Prostate gland (tissue), 2 donors: ENCODE measurements at regions not wholly inside any gene's neighbourhood (a gene's known extent, or its start where the extent isn't known, plus 50 kb on each side); places are given as distances from the start of the nearest gene placed in this dataset.

ENCODE experiments used
- DNase-seq: peaks from one replicate; pipeline ENCODE4 v3.0.0-alpha.2; 2019; ENCODE audit warnings: low spot score
- H3K27ac ChIP-seq, 2 donors: fragments of 200-600 bp; sonication (generic); 2 replicates each; pipeline ENCODE4 v1.5.1; 2017 to 2019
- H3K27me3 ChIP-seq: fragments of 200-600 bp; sonication (generic); replicated peaks from 2 replicates; pipeline ENCODE4 v1.5.1; 2019; ENCODE audit not compliant: insufficient read depth
- H3K36me3 ChIP-seq, 2 donors: fragments of 200-600 bp; sonication (generic); 1 replicate in 1 of 2; 2 replicates in 1 of 2; pipeline versions ENCODE4 v1.5.1 to v1.8.1; 2017 to 2019
- H3K4me1 ChIP-seq: fragments of 200-600 bp; sonication (generic); replicated peaks from 2 replicates; pipeline ENCODE4 v1.5.1; 2019
- H3K4me3 ChIP-seq, 2 donors: fragments of 200-600 bp; sonication (generic); 2 replicates each; pipeline ENCODE4 v1.5.1; 2017 to 2019
- H3K9me3 ChIP-seq: fragments of 200-600 bp; sonication (generic); 2 replicates; pipeline ENCODE4 v1.5.1; 2017
- POLR2A ChIP-seq: fragments of 450-650 bp; IDR thresholded peaks from one replicate; pipeline ENCODE4 v1.6.1; 2016; ENCODE audit warnings: antibody characterized with exemption, mild to moderate bottlenecking
- POLR2AphosphoS5 ChIP-seq: sonication (generic); formaldehyde crosslinking; IDR thresholded peaks from one replicate; pipeline ENCODE4 v1.6.1; 2017; ENCODE audit warnings: antibody characterized with exemption
- WGBS: methylation state at CpG from one replicate; pipeline ENCODE4 v1.1.5; 2018; 5-methylcytosine and 5-hydroxymethylcytosine counted together
- intact Hi-C: fragments of 100-400 bp; cut with DNase I; formaldehyde crosslinking; loops from one replicate; pipeline ENCODE4 v1.14.2; 2022
- TF ChIP-seq, protein P1 (sequence below), 4 experiments: fragments of 200-600 bp in 2 of 4; fragments of 450-650 bp in 2 of 4; sonication (generic) in 2 of 4; IDR thresholded peaks; 1 replicate in 3 of 4; 2 replicates in 1 of 4; pipeline ENCODE4 v1.5.1; 2016 to 2019; ENCODE audit warnings: antibody characterized with exemption in 4 of 4, mild to moderate bottlenecking in 2 of 4, moderate library complexity in 2 of 4

DNA sequence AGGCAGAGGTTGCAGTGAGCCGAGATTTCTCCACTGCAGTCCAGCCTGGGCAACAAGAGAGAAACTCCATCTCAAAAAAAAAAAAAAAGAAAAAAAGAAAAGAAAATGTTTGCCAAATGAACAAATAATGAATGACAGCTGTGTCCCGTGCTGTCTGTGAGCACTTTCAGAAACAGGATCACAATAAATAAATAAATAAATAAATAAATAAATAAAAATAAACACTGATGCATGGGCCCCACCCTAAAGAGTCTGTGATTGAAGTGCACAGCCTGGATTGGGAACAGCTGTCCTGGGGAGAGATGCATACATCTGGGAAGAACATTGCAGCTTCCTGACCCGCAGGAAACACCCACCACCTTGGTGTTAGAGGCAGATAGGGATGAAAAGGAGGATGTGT is 123.6 kb downstream of the NPTX2 start:
- Histone ChIP-seq H3K36me3 (no peaks in the 10 kb centered on the region), H3K27me3 (no peaks in the 10 kb centered on the region), H3K4me3 (no peak overlapping the region), H3K4me1 (no peaks in the 10 kb centered on the region), H3K27ac (no peak overlapping the region), H3K9me3 (no peaks in the 10 kb centered on the region)
- intact Hi-C loops = loop anchor here (10.0 kb wide), 1 partner anchor 306 kb away; no protein-coding TSS in a partner anchor
- TF ChIP-seq POLR2A (no peak), POLR2AphosphoS5 (no peak)
- TF ChIP-seq, protein P1, sequence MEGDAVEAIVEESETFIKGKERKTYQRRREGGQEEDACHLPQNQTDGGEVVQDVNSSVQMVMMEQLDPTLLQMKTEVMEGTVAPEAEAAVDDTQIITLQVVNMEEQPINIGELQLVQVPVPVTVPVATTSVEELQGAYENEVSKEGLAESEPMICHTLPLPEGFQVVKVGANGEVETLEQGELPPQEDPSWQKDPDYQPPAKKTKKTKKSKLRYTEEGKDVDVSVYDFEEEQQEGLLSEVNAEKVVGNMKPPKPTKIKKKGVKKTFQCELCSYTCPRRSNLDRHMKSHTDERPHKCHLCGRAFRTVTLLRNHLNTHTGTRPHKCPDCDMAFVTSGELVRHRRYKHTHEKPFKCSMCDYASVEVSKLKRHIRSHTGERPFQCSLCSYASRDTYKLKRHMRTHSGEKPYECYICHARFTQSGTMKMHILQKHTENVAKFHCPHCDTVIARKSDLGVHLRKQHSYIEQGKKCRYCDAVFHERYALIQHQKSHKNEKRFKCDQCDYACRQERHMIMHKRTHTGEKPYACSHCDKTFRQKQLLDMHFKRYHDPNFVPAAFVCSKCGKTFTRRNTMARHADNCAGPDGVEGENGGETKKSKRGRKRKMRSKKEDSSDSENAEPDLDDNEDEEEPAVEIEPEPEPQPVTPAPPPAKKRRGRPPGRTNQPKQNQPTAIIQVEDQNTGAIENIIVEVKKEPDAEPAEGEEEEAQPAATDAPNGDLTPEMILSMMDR (IDR thresholded peaks at IDR 0.05) = no peak
- WGBS = 57% methylated on average over 3 of the region's 3 CpGs
- DNase-seq = no peak

DNA sequence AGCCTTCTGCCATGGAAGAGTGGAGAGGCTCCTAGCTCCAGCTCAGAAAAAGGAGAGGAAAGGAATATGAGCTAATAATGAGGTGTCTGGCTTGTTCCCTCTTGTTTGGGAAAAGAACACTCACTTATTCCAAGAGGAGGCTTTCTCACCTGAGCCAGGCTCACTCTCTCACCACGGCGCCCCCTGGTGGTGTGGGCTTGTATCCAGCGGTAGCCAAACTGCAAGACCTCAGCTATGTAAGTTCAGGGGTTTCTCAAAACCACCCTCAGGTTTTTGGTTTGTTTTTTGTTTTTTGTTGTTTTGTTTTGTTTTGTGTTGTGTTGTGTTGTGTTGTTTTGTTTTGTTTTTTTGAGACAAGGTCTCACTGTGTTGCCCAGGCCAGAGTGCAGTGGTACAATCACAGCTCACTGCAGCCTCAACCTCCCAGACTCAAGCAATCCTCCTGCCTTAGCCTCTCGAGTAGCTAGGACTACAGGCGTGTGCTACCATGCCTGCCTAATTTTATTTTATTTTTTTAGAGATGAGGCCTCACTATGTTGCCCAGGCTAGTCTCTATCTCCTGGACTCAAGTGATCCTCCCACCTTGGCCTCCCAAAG is 124.0 kb downstream of the TMEM130 start:
- Histone ChIP-seq H3K4me3 (no peak overlapping the region), H3K36me3 (no peaks in the 10 kb centered on the region), H3K27me3 (no peaks in the 10 kb centered on the region), H3K4me1 (no peaks in the 10 kb centered on the region), H3K9me3 (no peaks in the 10 kb centered on the region), H3K27ac (no peak overlapping the region)
- peak; percentile 57 for DNase-seq
- 36% methylated on average over 5 of the region's 5 CpGs for WGBS
- TF ChIP-seq POLR2A = no peak
- no peak for TF ChIP-seq POLR2AphosphoS5
- TF ChIP-seq, protein P1 (IDR thresholded peaks at IDR 0.05) = peak; percentile 35 to 81 (median 64)
- intact Hi-C loops = loop anchor here (10.0 kb wide), 1 partner anchor 311 kb away; no protein-coding TSS in a partner anchor

DNA sequence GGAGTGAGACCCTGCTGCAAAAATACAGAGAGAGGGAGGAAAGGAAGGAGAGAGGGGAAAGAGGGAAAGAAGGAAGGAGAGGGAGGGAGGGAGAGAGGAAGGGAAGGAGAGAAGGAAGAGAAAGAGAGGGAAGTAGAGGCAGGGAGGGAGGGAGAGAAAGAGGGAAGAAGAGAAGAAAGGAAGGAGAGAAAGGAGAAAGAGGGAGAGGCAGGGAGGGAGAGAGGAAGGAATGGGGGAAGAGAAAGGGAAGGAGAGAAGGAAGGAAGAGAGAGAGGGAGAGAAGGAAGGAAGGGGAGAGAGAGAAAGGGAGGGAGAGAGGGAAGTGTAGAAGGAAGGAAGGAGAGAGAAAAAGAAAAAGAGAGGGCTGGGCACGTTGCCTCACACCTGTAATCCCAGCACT is 121.7 kb downstream of the TMEM130 start:
- H3K36me3 ChIP-seq = no peaks in the 10 kb centered on the region
- H3K27ac ChIP-seq = no peak overlapping the region
- H3K4me1 ChIP-seq = no peaks in the 10 kb centered on the region
- 61% methylated on average over 1 of the region's 1 CpG for WGBS
- TF ChIP-seq POLR2AphosphoS5 = no peak
- TF ChIP-seq, protein P1 (IDR thresholded peaks at IDR 0.05) = no peak
- TF ChIP-seq POLR2A = no peak
- intact Hi-C loops = loop anchor here (10.0 kb wide), 1 partner anchor 313 kb away; no protein-coding TSS in a partner anchor
- no peak overlapping the region for H3K4me3 ChIP-seq
- DNase-seq = no peak
- H3K27me3 ChIP-seq = no peaks in the 10 kb centered on the region
- no peaks in the 10 kb centered on the region for H3K9me3 ChIP-seq

DNA sequence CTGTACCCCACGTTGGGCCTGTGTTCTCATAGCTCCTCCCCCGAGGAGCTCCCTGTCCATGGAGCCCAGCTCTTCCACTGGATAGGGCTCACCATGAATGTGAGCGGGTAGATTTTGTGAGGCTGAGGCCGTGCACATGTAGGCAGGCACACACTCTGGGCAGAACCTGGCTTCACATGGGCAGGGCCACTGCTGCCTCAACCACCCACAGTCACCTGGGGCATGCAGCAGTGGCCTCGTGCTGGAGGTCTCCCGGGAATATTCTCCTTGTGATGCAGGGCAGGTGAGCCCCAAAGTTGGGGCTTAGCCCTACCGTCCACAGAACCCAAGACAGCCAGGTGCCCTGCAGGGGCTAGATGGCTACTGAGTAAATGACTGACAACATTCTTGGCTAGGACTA is 116.6 kb downstream of the TMEM130 start:
- DNase-seq = no peak
- Histone ChIP-seq H3K27ac (no peak overlapping the region), H3K4me3 (no peak overlapping the region), H3K9me3 (no peaks in the 10 kb centered on the region), H3K27me3 (no peaks in the 10 kb centered on the region), H3K36me3 (no peaks in the 10 kb centered on the region), H3K4me1 (no peaks in the 10 kb centered on the region)
- 94% methylated on average over 7 of the region's 7 CpGs for WGBS
- intact Hi-C loops = no loop called here
- TF ChIP-seq, protein P1 (IDR thresholded peaks at IDR 0.05) = no peak
- no peak for TF ChIP-seq POLR2AphosphoS5
- TF ChIP-seq POLR2A = no peak

DNA sequence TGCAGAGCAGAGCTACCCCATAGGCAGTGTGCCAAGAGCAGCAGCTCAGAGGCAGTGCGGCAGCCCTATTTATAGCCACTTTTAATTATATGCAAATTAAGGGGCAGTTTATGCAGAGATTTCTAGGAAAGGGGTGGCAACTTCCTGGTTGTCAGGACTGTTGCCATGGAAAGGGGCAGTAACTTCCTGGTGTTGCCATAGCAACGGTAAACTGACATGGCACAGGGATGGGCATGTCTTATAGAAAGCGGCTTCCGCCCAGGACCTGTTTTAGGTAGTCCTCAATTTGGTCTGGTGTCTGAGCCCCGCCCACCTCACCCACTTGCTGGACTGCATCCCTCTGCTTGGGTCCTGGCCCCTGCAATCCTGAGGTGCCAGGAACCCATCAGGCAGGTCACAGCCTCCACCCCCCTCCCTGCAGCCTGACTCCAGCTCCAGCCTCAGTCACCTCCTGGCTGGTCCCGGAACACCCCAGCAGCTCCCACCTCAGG is 115.8 kb downstream of the TMEM130 start:
- TF ChIP-seq, protein P1 (IDR thresholded peaks at IDR 0.05) = no peak
- TF ChIP-seq POLR2A = no peak
- TF ChIP-seq POLR2AphosphoS5 = no peak
- Histone ChIP-seq H3K27me3 (no peaks in the 10 kb centered on the region), H3K36me3 (no peaks in the 10 kb centered on the region), H3K4me3 (no peak overlapping the region), H3K9me3 (no peaks in the 10 kb centered on the region), H3K4me1 (no peaks in the 10 kb centered on the region), H3K27ac (no peak overlapping the region)
- 58% methylated on average over 6 of the region's 6 CpGs for WGBS
- intact Hi-C loops = no loop called here
- DNase-seq = no peak
